Astrocyte of the cerebellum (primary cell): ENCODE measurements at regions not wholly inside any gene's neighbourhood (a gene's known extent, or its start where the extent isn't known, plus 50 kb on each side); places are given as distances from the start of the nearest gene placed in this dataset.

Experiments
- DNase-seq: peaks from one replicate; pipeline ENCODE4 v3.0.0-alpha.2; 2011; ENCODE audit warnings: low read depth
- H3K4me3 ChIP-seq: 2 replicates; pipeline ENCODE4 v1.5.1; 2011; ENCODE audit warnings: mild to moderate bottlenecking, low read depth, low read length, moderate library complexity
- CTCF ChIP-seq: IDR thresholded peaks from 2 replicates; pipeline ENCODE4 v1.5.1; 2012; ENCODE audit warnings: low read length, low read depth, moderate library complexity, mild to moderate bottlenecking; ENCODE audit errors: missing control alignments
- in situ Hi-C: cut with HindIII; loops from 2 replicates; pipeline ENCODE4 v1.10.0; 2017; ENCODE audit warnings: low sequenced_read_pairs

GRCh38 chr2:21993002-21993401 lies 869.2 kb downstream of the TDRD15 start:
- no peak overlapping the region for H3K4me3 ChIP-seq
- no peak for DNase-seq
- in situ Hi-C loops = no loop called here
- no peak for TF ChIP-seq CTCF

- no peak for TF ChIP-seq CTCF
- DNase-seq = no peak
- in situ Hi-C loops = no loop called here
- no peak overlapping the region for H3K4me3 ChIP-seq
Observed at GRCh38 chr2:21996339-21996738, 872.6 kb downstream of the TDRD15 start.

- no peak for TF ChIP-seq CTCF
Observed at GRCh38 chr2:21999522-21999921, 875.8 kb downstream of the TDRD15 start.

GRCh38 chr2:22002066-22002465 lies 878.3 kb downstream of the TDRD15 start:
- in situ Hi-C loops = no loop called here
- no peak for DNase-seq
- H3K4me3 ChIP-seq = no peak overlapping the region
- TF ChIP-seq CTCF = no peak

More at GRCh38 chr2:21999522-21999921, 875.8 kb downstream of the TDRD15 start:
- no peak overlapping the region for H3K4me3 ChIP-seq
- in situ Hi-C loops = no loop called here
- DNase-seq = no peak

GRCh38 chr2:22003270-22003669 lies 879.5 kb downstream of the TDRD15 start:
- DNase-seq = no peak
- no peak overlapping the region for H3K4me3 ChIP-seq
- no peak for TF ChIP-seq CTCF
- in situ Hi-C loops = no loop called here

GRCh38 chr2:22011048-22011447 lies 887.3 kb downstream of the TDRD15 start:
- H3K4me3 ChIP-seq = no peak overlapping the region
- no peak for TF ChIP-seq CTCF
- in situ Hi-C loops = no loop called here
- no peak for DNase-seq

- TF ChIP-seq CTCF = no peak
- in situ Hi-C loops = no loop called here
- no peak for DNase-seq
- no peak overlapping the region for H3K4me3 ChIP-seq
Observed at GRCh38 chr2:22020091-22020742, 896.4 kb downstream of the TDRD15 start.
